Cardiac fibroblast (primary cell): ENCODE measurements at regions not wholly inside any gene's neighbourhood (a gene's known extent, or its start where the extent isn't known, plus 50 kb on each side); places are given as distances from the start of the nearest gene placed in this dataset.

ENCODE experiments used
- DNase-seq, 2 donors: peaks; one replicate each; pipeline versions ENCODE4 v3.0.0 to v3.0.0-alpha.2; 2010; ENCODE audit warnings: low read depth in 2 of 2
- H3K4me3 ChIP-seq, 2 donors: replicated peaks in 1 of 2; 1 replicate in 1 of 2; 2 replicates in 1 of 2; pipeline ENCODE4 v1.5.1; 2011; ENCODE audit warnings: low read depth in 2 of 2, low read length in 2 of 2, mild to moderate bottlenecking in 2 of 2, moderate library complexity in 1 of 2
- CTCF ChIP-seq: IDR thresholded peaks from one replicate; pipeline ENCODE4 v1.5.1; 2011; ENCODE audit warnings: low read depth, mild to moderate bottlenecking, low read length, inconsistent platforms

DNA sequence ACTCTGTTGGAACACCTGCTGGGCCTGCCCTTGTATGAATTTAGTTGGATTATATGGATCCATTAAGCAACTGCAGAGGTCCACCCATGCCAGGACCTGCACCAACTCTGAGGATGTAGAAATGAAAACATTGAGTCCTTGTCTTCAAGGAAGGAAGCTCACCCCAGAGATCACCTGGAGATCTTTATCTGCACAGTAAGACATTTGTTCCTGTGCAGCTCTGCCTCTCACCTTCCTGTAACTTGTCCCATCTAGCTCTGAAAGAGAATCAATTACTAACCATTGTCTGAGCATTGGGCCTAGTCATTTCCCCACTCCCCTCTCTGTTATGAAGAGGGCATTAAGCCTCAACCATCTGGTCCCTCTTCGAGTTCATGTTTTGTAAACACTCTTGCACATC lies 105.2 kb upstream of the YWHAQ start:
- DNase-seq, result no peak
- TF ChIP-seq CTCF, result no peak
- no peak overlapping the region for H3K4me3 ChIP-seq

DNA sequence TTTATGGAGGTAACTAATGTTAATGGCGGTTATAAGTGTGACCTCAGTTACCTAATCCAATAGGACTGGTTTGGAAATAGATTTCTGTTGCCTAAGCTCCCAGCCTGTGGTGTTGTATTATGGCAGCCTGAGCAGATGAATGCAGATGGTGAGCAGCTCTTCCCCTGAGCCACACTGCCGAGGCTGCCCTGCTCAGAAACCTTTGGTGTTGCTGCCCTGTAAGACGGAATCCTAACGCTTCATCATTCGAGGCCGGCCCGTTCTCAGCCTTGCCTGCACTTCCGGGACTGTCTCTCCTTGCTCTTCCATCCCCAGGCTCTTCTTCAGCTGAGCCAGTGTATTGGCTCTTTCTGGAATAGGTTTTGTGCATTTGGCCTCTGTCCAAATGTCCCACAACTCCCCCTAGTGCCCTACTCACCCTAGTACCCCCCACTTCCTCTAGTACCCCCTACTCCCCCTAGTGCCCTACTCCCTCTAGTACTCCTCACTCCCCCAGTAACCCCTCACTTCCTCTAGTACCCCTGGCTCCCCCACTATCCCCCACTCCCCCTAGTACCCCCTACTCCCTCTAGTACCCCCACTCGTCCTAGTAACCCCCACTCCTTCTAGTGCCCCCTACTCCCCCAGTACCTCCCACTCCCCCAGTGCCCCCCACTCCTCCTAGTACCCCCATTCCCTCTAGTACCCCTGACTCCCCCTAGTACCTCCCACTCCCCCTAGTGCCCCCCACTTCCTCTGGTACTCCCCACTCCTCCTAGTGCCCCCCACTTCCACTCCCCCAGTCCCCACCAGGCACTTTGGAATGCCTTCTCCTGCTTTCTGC lies 106.0 kb upstream of the TAF1B start:
- peak; percentile 14 for TF ChIP-seq CTCF
- DNase-seq, result peak in 1 of 2 donors; percentile 48
- H3K4me3 ChIP-seq, result no peak overlapping the region

DNA sequence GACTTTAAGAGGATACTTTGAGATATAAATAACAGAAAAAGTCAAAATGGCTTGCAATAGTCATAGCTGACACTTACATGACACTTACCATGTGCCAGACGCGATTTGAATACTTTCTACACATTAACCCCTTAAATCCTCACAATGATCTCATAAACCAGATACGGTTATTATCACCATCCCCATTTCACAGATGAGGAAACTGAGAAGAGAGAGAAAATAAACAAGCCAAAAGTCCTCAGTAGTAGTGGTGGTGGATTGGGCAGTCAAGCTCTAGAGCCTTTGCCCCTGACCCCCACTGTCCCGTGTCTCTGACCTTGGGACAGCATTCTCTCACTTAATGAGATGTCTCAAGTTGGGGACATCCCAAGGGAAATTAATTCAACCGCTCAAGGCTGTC lies 105.2 kb upstream of the TAF1B start:
- no peak for DNase-seq
- no peak for TF ChIP-seq CTCF
- no peak overlapping the region for H3K4me3 ChIP-seq

- DNase-seq, result peak; percentile 40 to 48
- H3K4me3 ChIP-seq, result peak overlapping the region in 1 of 2 donors; percentile 21
- no peak for TF ChIP-seq CTCF
Measured at GRCh38 chr2:9738535-9739496, 104.5 kb upstream of the TAF1B start.

- DNase-seq, result peak; percentile 48 to 54
- peak overlapping the region; percentile 21 to 28 for H3K4me3 ChIP-seq
- no peak for TF ChIP-seq CTCF
Measured at GRCh38 chr2:9739531-9739964, 103.7 kb upstream of the TAF1B start.

DNA sequence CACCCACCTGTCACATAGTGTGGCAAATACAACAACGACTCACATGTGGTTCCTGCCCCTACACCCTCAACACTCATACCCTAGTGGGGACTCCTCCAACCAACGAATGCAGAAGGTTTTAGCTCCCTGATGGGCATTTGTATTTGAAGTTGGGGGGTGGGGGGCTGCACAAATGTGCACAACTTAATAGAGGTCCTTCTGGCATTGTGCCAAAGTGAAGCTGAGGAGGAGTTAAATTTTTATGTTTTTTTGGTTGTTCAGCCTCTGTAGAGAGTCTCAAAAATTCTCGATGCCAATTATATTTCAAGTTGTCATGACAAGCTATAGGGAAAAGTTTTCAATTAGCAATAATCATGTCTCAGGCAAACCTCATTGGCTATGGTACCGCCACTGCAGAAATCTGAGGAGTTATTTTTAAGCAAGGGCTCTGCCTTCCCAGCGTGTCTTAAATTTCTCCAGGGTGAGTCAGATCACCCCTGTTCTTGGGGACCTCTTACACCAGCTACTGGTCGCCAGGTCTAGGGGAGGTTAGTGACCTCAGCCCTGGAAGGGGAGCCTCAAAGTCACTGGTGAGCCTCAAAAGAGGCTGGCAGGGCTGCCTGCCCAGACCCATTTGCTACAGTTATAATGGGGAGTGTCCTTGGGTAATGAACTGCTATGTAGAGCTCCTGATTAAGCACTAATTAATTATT lies 102.7 kb upstream of the TAF1B start:
- TF ChIP-seq CTCF, result no peak

More for the DNA sequence above, 102.7 kb upstream of the TAF1B start:
- DNase-seq, result peak in 1 of 2 donors; percentile 25
- no peak overlapping the region for H3K4me3 ChIP-seq
